WTC11 (cell line): ENCODE measurements at regions not wholly inside any gene's neighbourhood (a gene's known extent, or its start where the extent isn't known, plus 50 kb on each side); places are given as distances from the start of the nearest gene placed in this dataset.

ENCODE experiments used
- ESRRA ChIP-seq: sonication (generic); formaldehyde crosslinking; IDR thresholded peaks from 2 replicates; pipeline ENCODE4 v1.8.1; 2022; ENCODE audit warnings: mild to moderate bottlenecking, missing genetic modification reagents, borderline replicate concordance
- TF ChIP-seq, protein P1 (sequence below): fragments of 200-600 bp; IDR thresholded peaks from 2 replicates; pipeline ENCODE4 v1.8.0; 2022; ENCODE audit warnings: antibody characterized with exemption

DNA sequence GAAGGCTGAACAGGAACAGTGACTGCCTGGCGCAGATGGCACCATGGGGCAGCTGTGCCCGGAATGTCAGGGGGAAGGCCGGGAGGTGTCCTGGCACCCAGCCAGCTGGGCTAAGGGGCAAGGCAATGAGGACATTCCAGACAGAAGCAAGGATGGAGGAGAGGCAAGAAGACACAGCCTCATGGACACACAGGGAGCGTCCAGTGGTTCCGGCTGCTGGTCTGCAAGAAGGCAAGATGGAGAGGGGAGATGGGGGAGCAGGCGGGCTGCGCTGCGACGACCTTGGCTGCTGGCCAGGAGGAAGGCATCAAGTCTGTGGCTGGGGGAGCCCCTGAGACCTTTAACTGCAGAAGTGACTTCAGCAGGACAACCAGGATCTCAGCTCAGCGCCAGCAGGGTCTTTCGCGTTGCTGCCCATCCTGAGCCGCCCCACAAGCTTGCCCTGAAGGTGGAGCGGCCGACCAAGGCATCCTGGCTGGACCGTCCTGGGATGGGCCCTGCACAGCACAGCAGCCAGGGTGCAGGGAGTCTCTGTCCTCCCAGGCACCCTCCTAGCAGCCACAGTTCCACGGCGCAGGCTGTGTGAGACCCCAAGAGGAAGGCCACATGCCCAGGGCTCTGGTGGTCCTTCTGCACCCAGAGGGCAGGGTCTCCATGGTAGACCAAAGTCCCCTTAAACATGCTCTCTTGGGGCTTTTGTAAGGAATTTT, 531.7 kb downstream of the BRD1 start:
- TF ChIP-seq, protein P1, sequence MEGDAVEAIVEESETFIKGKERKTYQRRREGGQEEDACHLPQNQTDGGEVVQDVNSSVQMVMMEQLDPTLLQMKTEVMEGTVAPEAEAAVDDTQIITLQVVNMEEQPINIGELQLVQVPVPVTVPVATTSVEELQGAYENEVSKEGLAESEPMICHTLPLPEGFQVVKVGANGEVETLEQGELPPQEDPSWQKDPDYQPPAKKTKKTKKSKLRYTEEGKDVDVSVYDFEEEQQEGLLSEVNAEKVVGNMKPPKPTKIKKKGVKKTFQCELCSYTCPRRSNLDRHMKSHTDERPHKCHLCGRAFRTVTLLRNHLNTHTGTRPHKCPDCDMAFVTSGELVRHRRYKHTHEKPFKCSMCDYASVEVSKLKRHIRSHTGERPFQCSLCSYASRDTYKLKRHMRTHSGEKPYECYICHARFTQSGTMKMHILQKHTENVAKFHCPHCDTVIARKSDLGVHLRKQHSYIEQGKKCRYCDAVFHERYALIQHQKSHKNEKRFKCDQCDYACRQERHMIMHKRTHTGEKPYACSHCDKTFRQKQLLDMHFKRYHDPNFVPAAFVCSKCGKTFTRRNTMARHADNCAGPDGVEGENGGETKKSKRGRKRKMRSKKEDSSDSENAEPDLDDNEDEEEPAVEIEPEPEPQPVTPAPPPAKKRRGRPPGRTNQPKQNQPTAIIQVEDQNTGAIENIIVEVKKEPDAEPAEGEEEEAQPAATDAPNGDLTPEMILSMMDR = no peak
- no peak for TF ChIP-seq ESRRA (CRISPR knock-in tag)
